NCI-H524 (cell line): ENCODE measurements at regions not wholly inside any gene's neighbourhood (a gene's known extent, or its start where the extent isn't known, plus 50 kb on each side); places are given as distances from the start of the nearest gene placed in this dataset.

Experiments used
- DNase-seq, 2 experiments: peaks; one replicate each; lab custom pipeline; 2025; lab: John Stamatoyannopoulos, UW

DNA sequence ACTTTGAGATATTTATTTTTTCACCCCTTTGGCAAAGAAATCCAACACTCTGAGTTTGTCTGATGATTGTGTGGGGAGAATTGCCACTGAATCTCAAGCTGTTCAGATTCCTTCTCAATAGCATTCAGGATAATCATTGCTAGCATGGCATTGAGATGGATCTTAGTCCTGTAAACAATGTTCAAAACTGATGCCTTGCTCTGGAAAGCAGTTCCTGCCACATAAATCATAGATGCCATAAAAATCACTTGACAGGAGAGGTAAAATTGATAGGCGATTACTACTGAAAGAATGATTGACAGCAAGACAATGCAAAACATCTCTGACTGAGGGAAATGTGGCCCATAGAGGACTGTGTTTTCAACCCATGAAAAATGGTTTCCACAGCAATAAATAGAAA lies 915.6 kb downstream of the TRHDE start:
- no peak for DNase-seq

DNA sequence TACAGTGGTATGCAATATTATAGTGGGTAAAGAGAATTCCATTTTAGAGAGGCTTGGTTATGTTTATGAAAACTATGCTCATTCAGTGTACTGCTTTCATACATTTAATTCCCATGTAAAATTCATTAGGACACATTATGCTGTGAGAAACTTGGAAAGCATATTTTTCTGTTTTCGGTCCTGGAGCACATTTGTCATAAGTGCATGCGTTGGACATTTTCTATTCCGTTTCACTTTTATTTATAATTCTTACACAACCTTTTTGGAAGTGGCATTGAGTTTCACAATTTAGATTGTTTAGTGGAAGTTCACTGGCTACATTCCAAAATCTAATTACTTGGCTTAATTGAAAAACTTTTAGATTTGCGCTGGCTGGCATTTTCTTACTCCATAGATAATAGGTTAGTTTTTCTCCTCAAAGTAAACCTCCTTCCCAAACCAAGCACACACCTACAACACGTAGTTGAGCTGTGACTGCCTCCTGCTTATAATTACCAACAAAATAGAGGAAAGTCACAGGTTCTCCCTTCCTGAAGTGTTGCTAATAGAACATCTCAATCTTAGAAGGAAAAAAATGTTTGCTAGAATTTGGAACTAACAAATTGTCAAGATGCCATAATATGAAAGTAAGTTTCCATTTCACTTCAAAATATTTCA lies 938.5 kb downstream of the TRHDE start:
- DNase-seq = no peak

DNA sequence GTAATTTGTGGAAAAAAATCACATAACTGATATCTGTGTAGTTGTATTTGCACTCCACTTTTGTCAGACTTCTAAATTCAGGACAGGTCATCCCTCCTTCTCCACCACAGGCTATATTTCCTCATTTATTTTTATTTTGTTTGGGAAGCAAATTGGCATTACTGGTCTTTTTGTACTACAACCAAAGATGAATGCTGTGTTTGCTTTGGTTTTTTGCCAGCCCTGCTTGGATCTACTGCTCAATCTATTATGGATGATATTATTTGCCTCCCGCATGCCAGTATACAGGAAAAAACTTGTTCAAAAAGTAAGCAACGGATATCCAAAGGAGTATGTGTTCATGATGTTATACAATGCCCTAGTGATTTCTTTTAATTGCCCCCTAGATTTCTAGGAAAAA lies 948.8 kb downstream of the TRHDE start:
- DNase-seq = no peak

- DNase-seq = no peak
Measured at GRCh38 chr12:73221398-73221797, 949.2 kb downstream of the TRHDE start.

DNA sequence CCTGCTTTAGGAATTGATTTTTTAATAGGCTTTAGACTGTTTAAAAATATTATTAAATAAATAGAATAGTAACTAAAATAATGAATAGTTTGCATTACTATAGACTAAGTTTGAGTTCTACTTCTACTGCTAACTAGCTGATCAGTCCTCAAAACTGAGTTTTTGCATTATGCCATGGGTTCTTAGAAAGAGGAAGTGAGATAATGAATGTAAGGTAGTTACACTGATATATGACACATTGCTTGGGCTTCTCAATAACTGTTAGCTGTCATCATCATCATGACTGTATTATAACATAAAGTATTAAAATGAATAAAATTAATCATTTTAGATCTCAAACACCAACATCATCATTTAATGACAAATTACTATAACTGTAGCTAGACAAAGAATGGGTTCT lies 949.7 kb downstream of the TRHDE start:
- no peak for DNase-seq

GRCh38 chr12:73225371-73225937 lies 953.3 kb downstream of the TRHDE start:
- no peak for DNase-seq

DNA sequence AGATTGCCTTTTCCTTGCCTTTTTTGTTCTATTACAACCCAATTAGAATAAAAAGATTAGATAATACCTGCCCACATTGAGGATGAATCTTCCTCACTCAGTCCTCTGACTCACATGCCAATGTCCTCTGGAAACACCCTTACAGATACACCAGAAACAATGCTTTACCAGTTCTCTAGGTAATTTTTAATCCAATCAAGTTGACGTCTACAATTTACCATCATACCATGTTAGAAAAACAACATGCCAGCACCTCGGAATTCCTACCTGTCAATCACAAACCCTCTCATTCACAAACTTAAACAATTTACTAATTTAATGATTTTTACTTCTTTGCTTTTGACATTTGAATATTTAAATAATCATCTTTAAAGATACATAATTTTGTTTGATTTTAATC lies 953.8 kb downstream of the TRHDE start:
- no peak for DNase-seq

- DNase-seq = no peak
Measured at GRCh38 chr12:73226593-73226992, 954.4 kb downstream of the TRHDE start.

DNA sequence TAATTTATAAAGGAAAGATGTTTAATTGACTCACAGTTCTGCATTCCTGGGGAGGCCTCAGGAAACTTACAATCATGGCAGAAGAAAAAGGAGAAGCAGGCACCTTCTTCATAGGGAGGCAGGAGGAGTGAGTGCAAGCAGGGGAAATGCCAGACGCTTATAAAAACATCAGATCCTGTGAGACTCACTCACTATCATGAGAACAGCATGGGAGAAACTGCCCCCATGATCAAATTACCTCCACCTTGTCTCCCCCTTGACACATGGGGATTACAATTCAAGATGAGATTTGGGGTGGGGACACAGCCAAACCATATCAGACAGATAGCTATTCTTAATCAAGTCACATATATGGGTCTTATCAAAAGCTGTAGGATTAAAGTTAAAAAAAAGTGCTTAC lies 956.7 kb downstream of the TRHDE start:
- peak in 1 of 2 experiments; percentile 48 for DNase-seq

DNA sequence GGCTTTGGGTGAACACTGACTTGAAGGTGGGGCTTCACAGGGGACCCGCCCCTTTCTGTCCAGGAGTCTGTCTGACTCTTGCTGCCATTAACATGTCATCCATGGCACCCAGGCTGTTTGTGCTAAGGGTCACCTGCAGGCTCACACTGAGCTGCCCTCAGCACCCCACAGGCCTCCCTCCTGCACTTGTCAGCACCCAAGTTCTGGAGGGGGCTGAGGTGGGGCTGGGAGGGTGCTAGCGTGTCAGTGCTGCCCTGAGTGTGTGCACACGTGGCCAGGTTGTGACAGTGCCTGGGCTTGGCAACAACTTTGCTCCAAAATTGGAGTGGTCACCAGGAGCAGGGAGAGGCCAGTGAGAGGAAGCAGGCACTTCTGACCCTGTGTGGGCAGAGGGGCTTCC lies 963.2 kb downstream of the TRHDE start:
- no peak for DNase-seq

GRCh38 chr12:73240110-73240509 lies 967.9 kb downstream of the TRHDE start:
- DNase-seq = no peak

GRCh38 chr12:73262788-73263381 lies 990.7 kb downstream of the TRHDE start:
- no peak for DNase-seq

- DNase-seq = no peak
Measured at GRCh38 chr12:73266206-73266605, 994.0 kb downstream of the TRHDE start.

DNA sequence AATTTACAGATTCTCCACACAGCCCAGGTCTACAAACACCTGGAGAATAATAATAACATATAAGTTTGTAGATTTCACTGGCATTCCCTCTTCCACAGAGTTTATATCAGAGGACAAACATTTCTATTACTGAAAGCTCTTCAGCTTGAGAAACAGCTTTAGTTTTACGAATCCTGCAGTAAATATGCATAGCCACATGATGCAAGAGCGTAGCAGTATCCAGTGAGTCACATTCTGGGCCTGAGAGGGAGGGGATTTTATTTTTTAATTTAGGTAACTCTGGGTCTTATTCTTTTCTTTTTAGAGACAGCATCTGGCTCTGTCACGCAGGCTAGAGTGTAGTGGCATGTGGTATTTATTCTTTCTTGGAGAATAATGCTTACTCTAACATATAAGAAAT lies 1002.8 kb downstream of the TRHDE start:
- no peak for DNase-seq

DNA sequence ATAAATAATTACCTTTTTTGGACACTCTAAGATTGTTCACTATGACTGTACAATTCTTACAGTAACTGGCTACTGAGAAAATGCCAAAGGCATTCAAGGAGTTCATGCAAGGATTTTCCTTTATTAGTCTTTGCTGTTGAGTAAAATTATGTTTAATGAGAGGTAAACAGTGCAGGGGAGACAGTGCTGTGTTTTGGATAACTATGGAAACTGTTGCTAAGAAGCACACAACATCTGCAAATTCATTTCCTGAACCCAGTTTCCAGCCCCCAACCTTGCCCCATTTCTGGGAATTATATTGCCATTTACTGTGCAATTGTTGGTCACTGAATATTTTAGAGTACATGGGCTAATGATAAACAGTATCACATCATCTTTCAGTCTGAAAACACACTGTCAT lies 1005.8 kb downstream of the TRHDE start:
- DNase-seq = no peak

- no peak for DNase-seq
Measured at GRCh38 chr12:73301530-73301929, 1029.4 kb downstream of the TRHDE start.

GRCh38 chr12:73307260-73307659 lies 1035.1 kb downstream of the TRHDE start:
- DNase-seq = no peak

- DNase-seq = peak in 1 of 2 experiments; percentile 31
Measured at GRCh38 chr12:73308079-73308478, 1035.9 kb downstream of the TRHDE start.

DNA sequence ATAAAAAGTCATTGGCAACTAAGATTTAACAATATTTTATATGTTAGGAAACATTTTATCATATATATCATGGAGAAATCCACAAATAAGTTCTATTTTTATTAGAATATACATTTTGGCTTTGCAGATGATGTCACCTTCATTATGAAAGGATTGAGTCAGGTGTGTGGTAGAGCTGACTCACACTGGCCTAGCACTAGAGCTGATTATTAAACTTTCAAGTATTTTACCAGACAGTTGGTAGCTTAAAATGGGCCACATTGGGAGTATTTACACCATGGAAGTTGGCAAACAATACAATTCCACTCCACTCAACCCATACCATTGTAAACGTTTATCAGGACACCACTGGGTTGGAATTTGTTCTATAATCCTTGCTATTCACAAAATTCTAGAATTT lies 1036.6 kb downstream of the TRHDE start:
- DNase-seq = no peak

DNA sequence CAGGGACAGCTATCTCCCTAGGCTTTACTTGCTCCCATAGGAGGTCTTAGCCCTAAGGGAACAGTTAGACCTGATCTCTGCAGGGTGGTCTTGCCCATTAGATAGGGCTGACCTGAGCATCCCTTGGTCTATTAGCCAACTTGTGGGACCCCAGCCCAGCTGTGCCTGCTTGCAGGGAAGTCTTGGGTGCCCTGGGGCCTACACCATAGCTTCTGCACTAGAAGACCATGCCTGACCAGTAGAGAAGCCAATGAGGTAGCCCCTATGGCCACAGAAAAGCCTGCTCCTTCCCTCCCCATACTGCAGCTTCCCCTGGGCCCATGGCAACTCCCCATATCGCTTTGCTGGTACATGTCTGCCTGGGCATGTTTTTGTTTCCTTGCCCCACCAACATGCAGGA lies 1049.1 kb downstream of the TRHDE start:
- DNase-seq = no peak

GRCh38 chr12:73321776-73322175 lies 1049.6 kb downstream of the TRHDE start:
- DNase-seq = no peak

DNA sequence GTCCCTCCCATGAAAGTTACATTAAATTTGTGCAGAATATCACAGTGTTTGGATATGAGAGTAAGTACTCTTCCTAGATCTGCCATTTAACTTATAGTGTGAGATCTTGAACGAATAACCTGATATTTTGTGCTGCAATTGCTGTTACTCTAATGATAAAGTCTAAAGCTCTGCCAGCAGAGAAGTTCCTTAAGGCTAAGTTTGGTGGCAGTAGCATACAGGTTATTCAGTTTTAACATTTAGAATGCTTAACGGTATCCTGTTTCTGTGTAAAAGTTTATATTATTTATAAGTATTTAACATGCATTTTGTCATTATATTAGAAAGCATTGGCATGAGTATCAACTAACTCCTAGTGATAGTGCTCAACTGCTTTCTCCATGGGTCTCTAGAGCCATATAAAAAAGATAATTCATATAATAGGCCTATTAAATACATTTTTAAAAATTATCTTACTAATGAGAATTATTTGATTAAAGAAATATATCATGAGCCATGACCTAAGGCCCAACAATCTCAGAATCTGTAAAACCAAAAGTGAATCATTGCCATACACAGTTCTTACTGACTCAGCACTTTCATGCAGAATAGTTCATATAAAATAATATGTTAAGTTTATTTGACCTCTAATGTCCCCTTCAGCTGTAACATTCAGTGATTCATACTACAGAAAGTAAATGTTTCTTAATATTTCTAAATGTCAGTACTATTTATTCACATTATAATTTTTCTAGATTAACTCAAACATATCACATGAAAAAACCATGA lies 1058.6 kb downstream of the TRHDE start:
- DNase-seq = no peak
